Calu3 (cell line): ENCODE measurements at regions not wholly inside any gene's neighbourhood (a gene's known extent, or its start where the extent isn't known, plus 50 kb on each side); places are given as distances from the start of the nearest gene placed in this dataset.

ENCODE experiments used
- BruUV-seq: library from RNA; stranded (reverse); fragments of 400-500 nt; replicated peaks from 2 replicates; lab custom pipeline; 2021; lab: Mats Ljungman, UMichigan
- CTCF ChIA-PET: fragments of 300-600 bp; sonication (Branson Sonifier 250); formaldehyde crosslinking; loops from one replicate; lab custom pipeline; 2022; ENCODE audit warnings: antibody characterized with exemption; lab: Charles Lee
- DNase-seq: peaks from one replicate; pipeline ENCODE4 v3.0.0; 2022
- H3K27ac Mint-ChIP-seq: one replicate; pipeline ENCODE4 v1.8.0; 2022; ENCODE audit warnings: mixed read lengths; ENCODE audit not compliant: unreplicated experiment
- H3K27me3 Mint-ChIP-seq: one replicate; pipeline ENCODE4 v1.8.0; 2022; ENCODE audit warnings: mixed read lengths; ENCODE audit not compliant: unreplicated experiment
- H3K36me3 Mint-ChIP-seq: one replicate; pipeline ENCODE4 v1.8.0; 2022; ENCODE audit warnings: mild to moderate bottlenecking, moderate library complexity, mixed read lengths; ENCODE audit not compliant: insufficient read depth, unreplicated experiment
- H3K4me1 Mint-ChIP-seq: one replicate; pipeline ENCODE4 v1.8.0; 2022; ENCODE audit warnings: mild to moderate bottlenecking, low read depth, mixed read lengths; ENCODE audit not compliant: unreplicated experiment
- H3K4me3 Mint-ChIP-seq: one replicate; pipeline ENCODE4 v1.8.0; 2022; ENCODE audit warnings: mild to moderate bottlenecking, low read depth, moderate library complexity, mixed read lengths; ENCODE audit not compliant: unreplicated experiment
- H3K9me3 Mint-ChIP-seq: one replicate; pipeline ENCODE4 v1.8.0; 2022; ENCODE audit warnings: low read depth, mixed read lengths; ENCODE audit not compliant: unreplicated experiment
- intact Hi-C: fragments of 100-400 bp; cut with micrococcal nuclease; formaldehyde crosslinking; loops from one replicate; pipeline ENCODE4 v1.10.0; 2022; ENCODE audit not compliant: unreplicated experiment
- TF ChIP-seq, protein P1 (sequence below): fragments of 200-600 bp; IDR thresholded peaks from one replicate; pipeline ENCODE4 v1.8.0; 2022; ENCODE audit warnings: antibody characterized with exemption; ENCODE audit not compliant: unreplicated experiment

DNA sequence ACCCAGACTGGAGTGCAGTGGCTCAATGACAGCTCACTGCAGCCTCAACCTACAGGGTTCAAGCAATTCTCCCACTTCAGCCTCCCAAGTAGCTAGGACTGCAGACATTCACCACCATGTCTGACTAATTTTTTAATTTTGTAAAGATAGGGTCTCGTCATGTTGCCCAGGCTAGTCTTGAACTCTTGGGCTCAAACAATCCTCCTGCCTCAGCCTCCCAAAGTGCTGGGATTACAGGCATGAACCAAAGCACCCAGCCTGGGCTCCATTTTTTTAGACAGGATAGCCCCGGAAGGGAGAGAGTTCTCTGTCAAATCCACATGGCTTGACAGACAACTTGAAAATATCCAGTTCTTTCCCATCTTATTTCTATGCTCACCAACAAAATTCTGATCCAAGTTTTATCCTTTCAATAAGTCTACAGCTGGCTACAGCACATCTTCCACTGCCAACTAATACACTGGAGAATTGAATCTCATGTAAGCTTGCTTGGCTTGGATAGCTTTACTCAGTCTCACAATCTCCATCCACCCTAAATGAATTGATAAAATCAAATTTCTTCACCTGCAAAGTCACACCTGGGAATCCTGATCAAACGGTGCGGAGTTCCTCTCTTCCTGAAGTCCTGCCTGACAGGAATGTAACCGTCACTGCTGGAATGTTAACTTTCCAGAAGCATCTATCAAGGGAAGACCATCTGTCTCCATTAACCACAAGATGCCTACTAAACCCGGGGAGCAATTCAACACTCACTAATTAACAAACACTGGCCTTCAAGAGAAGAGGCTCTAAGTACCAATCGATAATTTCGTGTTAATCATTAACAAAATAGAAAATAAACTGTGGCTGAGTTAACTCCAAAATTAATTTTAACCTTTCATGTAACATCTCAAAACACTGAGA is 239.7 kb upstream of the MKLN1 start:
- H3K9me3 Mint-ChIP-seq: peaks cover 2% of the 10 kb centered on the region
- H3K4me1 Mint-ChIP-seq: peaks cover 43% of the 10 kb centered on the region
- no peak for DNase-seq
- peaks cover 5% of the 10 kb centered on the region for H3K36me3 Mint-ChIP-seq
- TF ChIP-seq, protein P1, sequence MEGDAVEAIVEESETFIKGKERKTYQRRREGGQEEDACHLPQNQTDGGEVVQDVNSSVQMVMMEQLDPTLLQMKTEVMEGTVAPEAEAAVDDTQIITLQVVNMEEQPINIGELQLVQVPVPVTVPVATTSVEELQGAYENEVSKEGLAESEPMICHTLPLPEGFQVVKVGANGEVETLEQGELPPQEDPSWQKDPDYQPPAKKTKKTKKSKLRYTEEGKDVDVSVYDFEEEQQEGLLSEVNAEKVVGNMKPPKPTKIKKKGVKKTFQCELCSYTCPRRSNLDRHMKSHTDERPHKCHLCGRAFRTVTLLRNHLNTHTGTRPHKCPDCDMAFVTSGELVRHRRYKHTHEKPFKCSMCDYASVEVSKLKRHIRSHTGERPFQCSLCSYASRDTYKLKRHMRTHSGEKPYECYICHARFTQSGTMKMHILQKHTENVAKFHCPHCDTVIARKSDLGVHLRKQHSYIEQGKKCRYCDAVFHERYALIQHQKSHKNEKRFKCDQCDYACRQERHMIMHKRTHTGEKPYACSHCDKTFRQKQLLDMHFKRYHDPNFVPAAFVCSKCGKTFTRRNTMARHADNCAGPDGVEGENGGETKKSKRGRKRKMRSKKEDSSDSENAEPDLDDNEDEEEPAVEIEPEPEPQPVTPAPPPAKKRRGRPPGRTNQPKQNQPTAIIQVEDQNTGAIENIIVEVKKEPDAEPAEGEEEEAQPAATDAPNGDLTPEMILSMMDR: no peak
- CTCF ChIA-PET: interaction anchor here (0.6 kb wide), 1 partner anchor 772 kb away, joined by 3 read pairs; no protein-coding TSS in a partner anchor
- H3K27ac Mint-ChIP-seq: peak overlapping the region; percentile 16
- intact Hi-C loops: no loop called here
- H3K27me3 Mint-ChIP-seq: no peaks in the 10 kb centered on the region
- peak overlapping the region; percentile 22 for H3K4me3 Mint-ChIP-seq
- BruUV-seq: no TSS peak

DNA sequence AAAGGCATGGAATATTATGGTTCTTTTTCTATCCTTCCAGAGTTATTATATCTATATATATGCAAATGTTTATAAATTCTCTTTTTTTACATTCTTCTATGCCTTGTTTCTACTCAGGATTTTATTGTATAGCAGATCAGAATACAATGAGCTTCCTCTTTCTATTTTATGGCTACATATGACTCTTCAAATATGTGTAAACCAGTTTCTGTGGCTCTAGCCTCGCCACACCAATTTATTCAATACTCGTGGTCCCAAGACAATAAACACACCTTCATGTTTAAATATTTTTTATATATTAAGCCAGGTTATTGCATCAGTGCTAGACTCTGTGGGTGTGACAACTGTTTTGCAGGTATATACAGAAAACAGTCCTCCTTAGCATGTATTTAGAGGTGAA is 237.5 kb upstream of the MKLN1 start:
- peaks cover 2% of the 10 kb centered on the region for H3K9me3 Mint-ChIP-seq
- H3K4me3 Mint-ChIP-seq: no peak overlapping the region
- no peaks in the 10 kb centered on the region for H3K27me3 Mint-ChIP-seq
- DNase-seq: no peak
- no peak overlapping the region for H3K27ac Mint-ChIP-seq
- CTCF ChIA-PET: no interaction called here
- TF ChIP-seq, protein P1: no peak
- peaks cover 5% of the 10 kb centered on the region for H3K36me3 Mint-ChIP-seq
- intact Hi-C loops: no loop called here
- no TSS peak for BruUV-seq
- peaks cover 44% of the 10 kb centered on the region for H3K4me1 Mint-ChIP-seq

DNA sequence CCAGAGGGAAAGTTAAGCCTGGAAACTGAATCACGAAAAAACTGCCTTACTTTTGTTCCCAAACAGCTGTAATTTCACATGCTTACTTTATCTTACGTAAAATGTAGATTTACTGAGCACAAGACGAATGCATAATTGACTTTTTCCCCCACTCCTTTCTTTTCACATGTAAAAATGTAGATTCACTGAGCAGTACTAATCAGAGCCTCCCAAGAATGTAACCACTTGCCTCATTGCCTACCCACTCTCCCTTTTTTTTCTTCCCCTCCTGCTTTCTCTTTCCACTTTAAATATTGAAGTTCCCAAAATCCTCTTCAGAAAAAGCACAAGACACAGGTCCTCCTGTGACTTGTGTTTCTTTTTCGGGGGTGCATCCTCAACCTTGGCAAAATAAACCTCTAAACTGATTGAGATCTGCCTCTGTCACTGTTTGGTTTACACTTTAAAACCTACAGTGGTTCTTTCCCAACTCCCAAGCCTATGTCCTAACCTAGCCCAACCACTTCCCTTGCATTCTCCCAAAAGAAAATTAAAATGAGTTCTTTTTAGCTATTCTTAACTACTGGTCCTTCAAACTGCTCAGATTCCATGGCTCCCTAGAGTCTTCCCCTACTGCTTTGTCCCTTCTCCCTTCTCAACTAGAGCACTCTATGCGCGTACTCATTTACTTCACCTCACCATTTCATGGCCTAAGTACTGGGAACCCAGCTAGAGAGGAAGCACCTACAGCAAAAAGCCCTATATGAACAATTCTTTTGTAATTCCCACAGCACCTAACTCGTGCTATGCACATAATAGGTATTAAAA is 236.6 kb upstream of the MKLN1 start:
- peaks cover 5% of the 10 kb centered on the region for H3K36me3 Mint-ChIP-seq
- no peaks in the 10 kb centered on the region for H3K27me3 Mint-ChIP-seq
- intact Hi-C loops: no loop called here
- no peak overlapping the region for H3K27ac Mint-ChIP-seq
- CTCF ChIA-PET: interaction anchor here (1.0 kb wide), 1 partner anchor 145 kb away, joined by 3 read pairs; no protein-coding TSS in a partner anchor
- TF ChIP-seq, protein P1: no peak
- H3K4me3 Mint-ChIP-seq: no peak overlapping the region
- no TSS peak for BruUV-seq
- peaks cover 44% of the 10 kb centered on the region for H3K4me1 Mint-ChIP-seq
- peaks cover 2% of the 10 kb centered on the region for H3K9me3 Mint-ChIP-seq
- DNase-seq: no peak

DNA sequence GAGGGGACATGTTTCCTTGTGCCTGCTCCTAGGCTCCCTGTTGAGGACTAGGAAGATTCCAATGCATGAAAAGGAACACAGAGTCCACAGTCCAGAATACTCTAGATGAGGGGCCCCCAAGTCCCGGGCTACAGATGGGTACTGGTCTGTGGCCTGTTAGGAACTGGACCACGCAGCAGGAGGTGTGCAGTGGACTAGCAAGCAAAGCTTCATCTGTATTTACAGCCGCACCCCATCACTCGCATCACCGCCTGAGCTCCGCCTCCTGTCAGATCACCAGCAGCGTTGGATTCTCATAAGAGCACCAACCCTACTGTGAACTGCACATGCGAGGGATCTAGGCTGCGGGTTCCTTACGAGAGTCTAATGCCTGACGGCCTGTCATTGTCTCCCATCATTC is 233.0 kb upstream of the MKLN1 start:
- intact Hi-C loops: no loop called here
- TF ChIP-seq, protein P1: no peak
- Mint-ChIP-seq H3K4me3 (no peak overlapping the region), H3K27me3 (no peaks in the 10 kb centered on the region), H3K4me1 (peaks cover 25% of the 10 kb centered on the region), H3K9me3 (peaks cover 2% of the 10 kb centered on the region), H3K27ac (no peak overlapping the region), H3K36me3 (no peaks in the 10 kb centered on the region)
- DNase-seq: no peak
- CTCF ChIA-PET: no interaction called here
- no TSS peak for BruUV-seq
